ENCODE measurements at regions not wholly inside any gene's neighbourhood (a gene's known extent, or its start where the extent isn't known, plus 50 kb on each side); places are given as distances from the start of the nearest gene placed in this dataset.

DNA sequence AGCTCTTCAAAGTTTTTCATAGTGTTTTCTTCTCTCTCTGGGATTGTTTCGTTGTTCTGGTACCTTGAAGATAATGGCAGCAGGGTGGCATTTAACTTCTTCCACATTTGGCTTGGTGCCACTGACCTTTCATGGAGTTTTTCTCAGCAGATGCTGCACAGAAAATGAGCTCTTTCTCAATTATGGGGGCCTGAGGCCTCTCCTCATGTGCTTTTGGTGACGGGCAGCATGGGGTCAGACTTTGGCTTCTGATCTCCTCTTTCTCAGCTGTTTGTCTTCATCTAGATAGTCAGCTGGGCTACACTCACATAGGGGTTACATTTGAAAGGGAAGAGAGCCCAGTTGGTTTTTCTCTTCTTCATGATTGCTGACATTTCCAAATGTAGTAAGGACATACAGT is 76.3 kb downstream of the FAT3 start:
- H4K91ac ChIP-seq (ENCODE audit: insufficient read length, low read depth, low read length) = no peak overlapping the region

More for the DNA sequence above, 76.3 kb downstream of the FAT3 start:
- H3K9me3 ChIP-seq (ENCODE audit: control insufficient read depth, low read depth, low read length) = no peaks in the 10 kb centered on the region
- no peak overlapping the region for H3K27ac ChIP-seq (ENCODE audit: insufficient read length, low read depth, low read length)
- H2BK120ac ChIP-seq (ENCODE audit: low read depth, low read length, poor library complexity, severe bottlenecking) = no peak overlapping the region
- H2AFZ ChIP-seq (ENCODE audit: low read length) = no peak overlapping the region
- no peak for DNase-seq
- no peak overlapping the region for H3K9ac ChIP-seq (ENCODE audit: extremely low read depth, insufficient read length, low read length)
- H3K79me1 ChIP-seq (ENCODE audit: insufficient read depth, low read depth, low read length, poor library complexity, severe bottlenecking) = no peaks in the 10 kb centered on the region
- no peaks in the 10 kb centered on the region for H3K27me3 ChIP-seq (ENCODE audit: insufficient read depth, low read length)
- no peak overlapping the region for H2BK12ac ChIP-seq (ENCODE audit: insufficient read length, low read depth, low read length)
- H3K4me1 ChIP-seq (ENCODE audit: insufficient read depth, low read length) = peaks cover 15% of the 10 kb centered on the region; the same call in 1 of the 2 replicates
- no peaks in the 10 kb centered on the region for H3K23me2 ChIP-seq (ENCODE audit: insufficient read length, low read depth, low read length, poor library complexity, severe bottlenecking)
- no peaks in the 10 kb centered on the region for H3K9me3 Mint-ChIP-seq
- TF ChIP-seq, protein P1, sequence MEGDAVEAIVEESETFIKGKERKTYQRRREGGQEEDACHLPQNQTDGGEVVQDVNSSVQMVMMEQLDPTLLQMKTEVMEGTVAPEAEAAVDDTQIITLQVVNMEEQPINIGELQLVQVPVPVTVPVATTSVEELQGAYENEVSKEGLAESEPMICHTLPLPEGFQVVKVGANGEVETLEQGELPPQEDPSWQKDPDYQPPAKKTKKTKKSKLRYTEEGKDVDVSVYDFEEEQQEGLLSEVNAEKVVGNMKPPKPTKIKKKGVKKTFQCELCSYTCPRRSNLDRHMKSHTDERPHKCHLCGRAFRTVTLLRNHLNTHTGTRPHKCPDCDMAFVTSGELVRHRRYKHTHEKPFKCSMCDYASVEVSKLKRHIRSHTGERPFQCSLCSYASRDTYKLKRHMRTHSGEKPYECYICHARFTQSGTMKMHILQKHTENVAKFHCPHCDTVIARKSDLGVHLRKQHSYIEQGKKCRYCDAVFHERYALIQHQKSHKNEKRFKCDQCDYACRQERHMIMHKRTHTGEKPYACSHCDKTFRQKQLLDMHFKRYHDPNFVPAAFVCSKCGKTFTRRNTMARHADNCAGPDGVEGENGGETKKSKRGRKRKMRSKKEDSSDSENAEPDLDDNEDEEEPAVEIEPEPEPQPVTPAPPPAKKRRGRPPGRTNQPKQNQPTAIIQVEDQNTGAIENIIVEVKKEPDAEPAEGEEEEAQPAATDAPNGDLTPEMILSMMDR (conservative IDR thresholded peaks at IDR 0.05) = no peak
- no peak overlapping the region for H3K4ac ChIP-seq (ENCODE audit: low read depth, low read length)
- no peak overlapping the region for H4K8ac ChIP-seq (replicated peaks; ENCODE audit: insufficient read length, low read depth, low read length)
- no peak overlapping the region; a peak in 1 of 7 replicates for H3K27ac Mint-ChIP-seq
- no peak overlapping the region for H2BK15ac ChIP-seq (ENCODE audit: low read depth, low read length)
- H2BK20ac ChIP-seq (ENCODE audit: low read depth, low read length, poor library complexity, severe bottlenecking) = no peak overlapping the region
- no peak overlapping the region for H3K14ac ChIP-seq (ENCODE audit: insufficient read depth, low read length)
- H3T11ph ChIP-seq (ENCODE audit: low read length) = no peak overlapping the region
- H4K20me1 ChIP-seq (ENCODE audit: control insufficient read depth, insufficient read depth, insufficient read length) = no peaks in the 10 kb centered on the region
- peaks cover 5% of the 10 kb centered on the region; the same call in 1 of the 2 replicates for H3K79me2 ChIP-seq (ENCODE audit: insufficient read depth, low read length)
- no peak overlapping the region for H2BK5ac ChIP-seq (ENCODE audit: insufficient read length, low read length)
- H2AK5ac ChIP-seq (ENCODE audit: insufficient read length, low read length) = no peak overlapping the region
- WGBS (ENCODE audit: extremely low coverage, insufficient read length, low lambda C conversion rate) = no CpG with 5 or more reads among the region's 2 CpGs
- no peak overlapping the region for H3K18ac ChIP-seq (ENCODE audit: insufficient read length, low read depth, low read length)
- no peak overlapping the region for H4K5ac ChIP-seq (ENCODE audit: insufficient read length, low read depth, low read length)
- no peaks in the 10 kb centered on the region for H3K27me3 Mint-ChIP-seq (ENCODE audit: low read depth)
- no peak overlapping the region for H3K4me2 ChIP-seq (ENCODE audit: insufficient read depth, insufficient read length, low read length)
- H3K4me1 Mint-ChIP-seq = peaks cover 13 to 37% of the 10 kb centered on the region in 2 experiments
- H3K36me3 Mint-ChIP-seq (ENCODE audit: insufficient read depth in 1 of 3, low read depth in 3 of 3) = no peaks in the 10 kb centered on the region; a peak in 2 of 7 replicates
- no peak overlapping the region for H3K56ac ChIP-seq (ENCODE audit: insufficient read length, low read depth, low read length)
- no peak overlapping the region for H3K23ac ChIP-seq (ENCODE audit: insufficient read length, low read depth, low read length)
- no peak overlapping the region for H3K4me3 Mint-ChIP-seq
